SK-N-SH treated with all-trans-retinoic acid at 6 μM for 48 hours (cell line): ENCODE measurements at regions not wholly inside any gene's neighbourhood (a gene's known extent, or its start where the extent isn't known, plus 50 kb on each side); places are given as distances from the start of the nearest gene placed in this dataset.

ENCODE experiments used
- CREB5 ChIP-seq: fragments of 250-450 bp; sonication (Bioruptor Pico); IDR thresholded peaks from 2 replicates; pipeline ENCODE4 v1.5.1; 2020; ENCODE audit warnings: low read depth, mild to moderate bottlenecking, moderate library complexity
- PATZ1 ChIP-seq: fragments of 250-450 bp; sonication (Bioruptor Pico); IDR thresholded peaks from 2 replicates; pipeline ENCODE4 v1.8.0; 2020; ENCODE audit warnings: mild to moderate bottlenecking, moderate library complexity, borderline replicate concordance
- RARB ChIP-seq: fragments of 250-450 bp; sonication (Bioruptor Pico); IDR thresholded peaks from 2 replicates; pipeline ENCODE4 v1.8.0; 2021; ENCODE audit warnings: mild to moderate bottlenecking, moderate library complexity
- ZC3H10 ChIP-seq: fragments of 250-450 bp; sonication (Bioruptor Pico); IDR thresholded peaks from 2 replicates; pipeline ENCODE4 v1.5.1; 2021; ENCODE audit warnings: mild to moderate bottlenecking, moderate library complexity

GRCh38 chr2:215847718-215848117 lies 165.6 kb downstream of the MREG start:
- TF ChIP-seq CREB5, result no peak
- no peak for TF ChIP-seq RARB
- TF ChIP-seq PATZ1 (CRISPR knock-in tag), result no peak
- TF ChIP-seq ZC3H10 (CRISPR knock-in tag), result no peak
